Stimulated activated CD4-positive, alpha-beta T cell treated with anti-CD3 and anti-CD28 coated beads, Interleukin-4, amount 100 ng/mL, for 1 hour (primary cell): ENCODE measurements at regions not wholly inside any gene's neighbourhood (a gene's known extent, or its start where the extent isn't known, plus 50 kb on each side); places are given as distances from the start of the nearest gene placed in this dataset.

Experiments
- DNase-seq: peaks from one replicate; pipeline ENCODE4 v3.0.0-alpha.2; 2020

DNA sequence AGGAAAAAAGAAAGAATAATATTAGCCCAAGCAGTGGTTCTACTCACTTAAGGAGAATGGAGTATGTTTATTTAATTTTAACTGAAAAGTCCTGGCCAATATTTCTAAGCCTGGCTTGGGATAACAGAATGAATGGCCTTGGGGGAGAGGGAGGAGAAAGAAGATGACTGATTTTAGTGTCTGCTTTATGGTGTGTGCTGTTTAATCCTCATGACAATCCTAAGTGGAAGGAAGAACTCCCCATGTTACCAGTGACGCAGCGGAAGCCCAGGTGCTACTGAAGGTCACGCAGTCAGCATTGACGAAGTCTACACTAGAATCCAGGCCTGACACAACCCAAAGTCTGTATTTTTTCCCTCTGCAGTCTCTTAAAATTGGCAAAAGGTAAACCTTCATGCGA lies 50.5 kb downstream of the PALM2AKAP2 start:
- DNase-seq = no peak

DNA sequence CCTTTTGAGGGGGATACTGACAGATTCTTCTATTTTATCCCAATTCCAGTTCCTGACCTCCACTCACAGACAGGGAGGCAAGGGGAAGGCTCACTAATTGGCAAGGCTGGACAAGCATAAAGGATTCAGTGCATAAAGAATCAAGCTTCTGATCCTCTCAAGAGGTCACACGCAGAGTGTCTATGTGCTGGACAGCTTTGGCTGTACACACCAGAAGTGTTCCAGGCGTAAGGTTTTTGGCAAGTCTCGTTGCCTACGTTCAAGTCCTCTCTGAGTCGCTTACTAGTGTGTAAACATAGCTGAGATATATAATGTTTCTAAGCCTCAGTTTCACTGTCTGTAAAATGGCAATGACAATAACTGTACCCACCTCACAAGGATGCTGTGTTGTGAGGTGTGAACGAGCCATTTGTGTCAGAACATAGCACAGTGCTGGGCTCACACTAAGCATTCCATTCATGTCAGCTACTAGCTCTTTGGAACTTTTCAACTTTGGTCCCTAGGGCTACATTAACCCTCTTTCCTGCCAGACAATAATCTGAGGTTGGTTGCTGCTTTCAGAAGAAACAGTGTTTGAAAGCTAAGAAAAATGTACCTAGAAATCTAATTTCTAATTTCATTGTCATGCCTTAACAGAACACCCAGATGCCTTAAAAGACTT lies 52.1 kb downstream of the PALM2AKAP2 start:
- no peak for DNase-seq

DNA sequence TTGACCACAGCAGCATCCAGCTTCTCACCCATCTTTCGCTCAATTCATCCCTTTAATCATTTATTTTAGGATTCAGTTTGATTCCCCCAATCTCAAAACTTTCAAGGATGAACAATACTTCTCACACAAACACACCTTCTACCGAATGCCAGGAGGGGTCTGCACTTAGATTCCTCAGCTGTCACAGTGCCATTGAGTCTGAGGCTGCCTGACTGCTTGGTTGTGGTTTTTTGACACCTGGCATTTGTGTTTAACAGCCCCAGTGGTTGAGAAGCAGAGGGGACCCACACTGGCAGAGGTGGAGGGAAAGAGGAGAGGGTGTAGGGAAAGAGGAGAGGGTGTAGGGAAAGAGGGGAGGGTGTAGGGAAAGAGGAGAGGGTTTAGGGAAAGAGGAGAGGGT lies 54.9 kb downstream of the PALM2AKAP2 start:
- DNase-seq = no peak

DNA sequence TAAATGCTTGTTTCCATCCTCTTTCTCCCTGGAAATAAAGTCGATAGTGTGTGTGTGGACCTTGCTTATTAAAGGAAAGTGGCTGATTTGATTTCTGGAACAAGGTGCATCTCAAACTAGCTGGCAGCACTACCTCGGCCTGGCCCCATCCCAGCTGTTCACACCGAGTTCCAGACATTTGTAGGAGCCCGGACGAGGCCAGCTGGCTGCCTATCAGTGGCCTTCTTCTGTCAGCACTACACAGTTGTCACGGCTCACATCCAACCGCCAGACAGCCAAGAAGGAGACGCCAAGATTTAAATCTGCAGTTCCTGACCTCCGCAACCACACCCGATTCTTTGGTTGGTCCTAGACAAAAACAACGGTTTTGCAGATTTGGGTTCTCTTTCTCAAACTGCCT lies 63.6 kb downstream of the PALM2AKAP2 start:
- DNase-seq = no peak

DNA sequence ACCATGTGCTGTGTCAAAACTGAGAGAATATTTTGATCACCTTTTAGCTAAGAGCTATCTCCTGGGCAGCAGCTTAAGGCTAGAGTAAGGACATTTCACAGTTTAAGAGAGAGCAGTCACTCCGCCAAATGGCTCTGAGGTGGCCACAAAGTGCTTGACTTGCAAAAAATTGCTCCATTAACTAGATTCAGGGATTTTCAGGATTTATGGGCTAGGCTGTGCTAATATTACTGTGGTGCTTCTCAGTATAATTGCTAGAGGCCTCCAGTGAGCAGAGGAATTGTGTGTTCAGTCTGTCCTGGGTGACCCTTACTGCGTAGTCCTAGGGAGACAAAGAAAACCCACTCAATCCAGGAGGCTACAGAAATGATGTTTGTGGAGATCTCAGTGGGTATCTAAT lies 65.2 kb downstream of the PALM2AKAP2 start:
- DNase-seq = no peak

DNA sequence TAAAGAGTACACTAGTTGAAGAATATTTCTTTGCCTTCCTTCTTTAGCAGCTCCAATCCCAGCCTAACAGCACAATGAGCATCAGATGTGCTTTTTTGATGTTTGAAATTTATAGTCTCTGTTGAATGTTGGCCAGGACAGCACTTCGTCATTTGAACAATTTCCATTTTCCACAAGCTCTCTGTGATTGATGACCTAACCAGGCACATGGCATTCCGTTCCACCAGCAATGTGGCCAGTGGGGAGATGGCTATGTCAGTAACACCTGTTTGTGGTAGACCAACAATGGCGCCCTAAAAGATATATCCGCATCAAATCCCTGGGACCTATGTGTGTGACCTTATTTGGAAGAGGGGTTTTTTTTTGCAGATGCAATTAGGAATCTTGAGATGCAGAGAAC lies 66.8 kb downstream of the PALM2AKAP2 start:
- no peak for DNase-seq

DNA sequence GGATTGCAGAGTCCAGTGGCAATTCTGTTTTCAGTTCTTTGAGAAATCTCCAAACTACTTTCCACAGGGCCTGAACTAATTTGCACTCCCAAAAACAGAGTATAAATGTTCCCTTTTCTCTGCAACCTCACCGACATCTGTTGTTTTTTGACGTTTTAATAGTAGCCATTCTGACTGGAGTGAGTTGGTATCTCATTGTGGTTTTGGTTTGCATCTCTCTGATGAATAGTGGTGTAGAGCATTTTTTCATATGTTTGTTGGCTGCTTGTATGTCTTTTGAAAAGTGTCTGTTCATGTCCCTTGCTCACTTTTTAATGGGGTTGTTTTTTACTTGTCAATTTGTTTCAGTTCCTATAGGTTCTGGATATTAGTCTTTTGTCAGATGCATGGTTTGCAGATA lies 72.6 kb downstream of the PALM2AKAP2 start:
- DNase-seq = no peak

DNA sequence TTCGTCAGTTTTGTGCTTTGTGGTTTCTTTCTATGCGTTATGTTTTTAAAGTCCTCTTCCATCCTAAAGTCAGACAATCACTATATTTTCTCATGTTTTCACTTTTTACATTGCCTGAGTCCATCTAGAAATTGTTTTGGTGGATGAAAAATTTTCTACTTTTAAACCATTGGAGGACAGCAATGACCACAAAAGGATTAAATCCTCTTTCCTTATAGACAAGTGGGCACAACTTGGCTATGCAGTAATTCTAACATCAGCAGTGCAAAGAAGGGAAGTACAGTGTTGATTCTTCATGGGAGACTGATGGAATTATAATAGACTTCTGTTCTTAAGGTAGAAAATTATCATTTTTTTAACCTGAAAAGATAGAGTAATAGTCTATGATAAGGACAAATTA lies 75.5 kb downstream of the PALM2AKAP2 start:
- no peak for DNase-seq

DNA sequence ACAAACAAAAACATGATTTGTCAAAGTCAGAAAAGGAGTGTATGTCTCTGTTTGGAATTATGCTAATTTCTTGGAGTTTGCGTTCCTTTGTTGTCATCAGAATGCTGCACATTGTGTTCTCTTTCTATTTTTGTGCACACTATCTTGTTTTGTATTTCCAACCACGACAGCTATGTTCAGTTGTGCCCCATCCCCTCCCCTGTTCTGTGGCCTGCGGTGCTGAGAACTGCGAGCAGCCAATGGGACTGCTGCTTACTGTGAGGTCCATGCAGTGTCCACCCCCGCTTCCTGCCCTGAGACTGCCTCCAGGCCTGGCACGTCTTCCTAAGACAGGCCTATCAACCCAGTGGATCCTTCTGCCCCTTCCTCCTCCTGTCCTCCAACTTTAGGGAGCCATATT lies 76.8 kb downstream of the PALM2AKAP2 start:
- no peak for DNase-seq

DNA sequence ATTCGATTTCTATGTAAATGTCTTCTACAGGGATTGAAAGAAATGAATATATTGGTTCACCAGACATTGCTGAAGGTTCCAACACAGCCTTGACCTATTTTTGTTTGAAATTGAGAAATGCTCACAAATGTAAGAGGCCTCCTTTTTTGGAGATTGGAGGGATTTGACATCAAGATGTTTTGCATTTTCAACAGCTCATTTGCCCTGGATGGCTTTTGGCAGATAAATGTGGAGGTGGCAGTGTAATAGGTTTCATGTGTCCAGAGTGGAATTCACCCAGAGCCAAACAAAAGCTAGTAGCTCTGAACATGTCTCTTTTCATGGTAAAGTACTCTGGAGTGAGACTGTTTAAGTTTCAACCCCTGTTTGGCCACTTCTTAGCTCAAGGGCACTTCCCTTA lies 77.3 kb downstream of the PALM2AKAP2 start:
- no peak for DNase-seq

DNA sequence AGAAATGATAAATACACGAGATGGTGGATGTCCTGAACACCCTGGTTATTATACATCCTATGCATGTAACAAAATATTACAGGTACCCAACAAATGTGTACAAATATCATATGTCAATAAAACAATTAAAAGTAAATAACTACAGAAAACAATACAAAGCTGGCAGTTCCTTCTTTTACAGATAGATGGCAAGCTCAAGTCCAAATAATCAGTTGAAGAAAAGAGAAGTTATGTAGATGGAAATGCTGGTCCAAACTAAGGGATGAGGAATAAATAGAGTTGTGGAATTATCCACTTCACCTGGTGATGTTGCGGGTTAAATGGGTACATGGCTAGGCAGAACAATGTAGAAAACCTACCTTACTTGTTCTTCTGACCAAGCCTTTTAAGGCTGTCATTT lies 79.4 kb downstream of the PALM2AKAP2 start:
- no peak for DNase-seq

DNA sequence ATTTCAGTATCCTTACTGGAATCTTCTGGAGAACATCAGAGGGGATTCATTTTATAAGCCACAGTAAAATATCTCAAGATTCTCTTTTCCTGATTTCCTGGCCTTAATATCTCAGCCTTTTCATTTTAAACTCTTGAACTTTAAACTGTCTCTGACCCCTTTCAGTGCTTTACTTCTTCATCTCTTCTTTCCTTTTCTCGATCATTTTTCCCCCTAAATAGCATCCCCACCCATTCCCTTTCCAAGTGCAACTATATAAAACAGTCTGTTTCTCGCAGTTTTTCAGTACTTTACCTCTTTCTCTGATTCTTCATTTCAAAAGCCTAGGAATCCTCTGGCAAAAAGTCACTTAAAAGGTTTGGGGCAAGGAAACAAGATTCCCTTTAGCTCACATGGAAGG lies 80.5 kb downstream of the PALM2AKAP2 start:
- no peak for DNase-seq

DNA sequence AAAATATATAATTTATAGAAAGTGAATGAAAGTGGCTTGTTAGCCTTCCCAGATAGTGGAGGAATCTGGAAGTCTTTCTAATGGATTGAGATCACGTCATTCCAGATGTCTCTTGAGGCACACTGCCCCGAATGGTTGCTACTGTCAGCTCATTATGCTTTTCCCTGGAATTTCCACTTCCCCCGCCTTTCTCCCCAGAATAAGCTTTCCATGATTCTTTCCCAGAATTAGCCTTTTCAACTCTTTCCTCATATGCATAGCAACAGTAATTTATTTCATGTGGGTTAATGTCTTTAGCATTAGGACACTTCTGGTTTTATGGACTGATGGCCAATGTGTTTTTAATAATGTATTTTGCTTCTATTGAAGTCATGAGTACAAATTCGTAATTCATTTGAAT lies 81.5 kb downstream of the PALM2AKAP2 start:
- DNase-seq = no peak

DNA sequence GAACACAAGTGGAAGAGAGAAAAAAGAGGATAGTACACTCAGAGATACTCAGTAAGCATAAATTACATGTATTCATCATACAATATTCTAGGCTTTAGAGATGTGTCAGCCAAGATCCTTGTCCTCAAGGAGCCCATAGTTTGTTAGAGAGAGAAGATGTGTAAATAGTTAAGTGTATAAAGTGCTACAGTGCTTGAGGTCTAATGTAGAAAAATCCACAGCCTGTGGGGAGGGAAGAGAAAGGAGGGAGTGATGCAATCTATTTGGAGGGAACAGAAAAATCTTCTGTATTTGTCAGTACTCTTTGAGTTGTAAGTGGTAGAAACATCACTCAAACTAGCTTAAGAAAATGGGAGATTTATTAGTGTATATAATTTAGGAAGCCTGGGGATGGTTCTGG lies 81.9 kb downstream of the PALM2AKAP2 start:
- no peak for DNase-seq

DNA sequence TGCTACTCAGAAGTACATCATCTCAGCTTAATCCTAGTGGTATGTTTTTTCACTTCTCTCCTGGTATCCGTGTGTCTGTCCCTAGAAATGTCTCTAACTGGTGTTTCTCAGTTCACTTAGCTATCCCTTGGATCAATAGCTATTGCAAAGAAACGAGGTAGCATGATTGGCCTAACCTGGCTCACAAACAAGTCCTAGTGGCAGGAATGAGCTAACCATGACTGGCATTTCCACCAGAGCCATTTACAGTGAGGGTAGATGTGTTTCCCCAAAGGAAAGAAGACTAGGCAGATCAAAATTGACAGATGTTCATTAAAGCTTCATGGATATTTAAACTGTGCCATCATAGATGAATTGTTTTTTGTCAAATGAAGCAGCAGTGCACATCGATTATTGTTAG lies 82.5 kb downstream of the PALM2AKAP2 start:
- no peak for DNase-seq

DNA sequence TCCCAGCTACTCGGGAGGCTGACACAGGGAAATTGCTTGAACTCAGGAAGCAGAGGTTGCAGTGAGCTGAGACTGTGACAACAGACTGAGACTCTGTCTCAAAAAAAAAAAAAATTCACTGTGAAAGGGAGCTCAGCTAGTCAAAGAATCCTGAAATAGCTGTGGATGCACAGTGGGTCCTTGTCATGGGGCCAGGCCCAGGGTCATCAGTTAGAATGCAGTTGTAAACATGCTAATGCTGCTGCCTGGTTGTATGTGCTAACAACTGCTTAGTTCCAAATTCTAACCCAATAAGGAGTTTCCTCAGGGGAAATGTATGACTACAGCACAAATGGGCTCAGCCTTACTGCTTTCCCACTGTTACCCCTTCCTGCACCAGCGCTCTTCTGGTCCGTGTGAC lies 84.0 kb downstream of the PALM2AKAP2 start:
- DNase-seq = no peak

DNA sequence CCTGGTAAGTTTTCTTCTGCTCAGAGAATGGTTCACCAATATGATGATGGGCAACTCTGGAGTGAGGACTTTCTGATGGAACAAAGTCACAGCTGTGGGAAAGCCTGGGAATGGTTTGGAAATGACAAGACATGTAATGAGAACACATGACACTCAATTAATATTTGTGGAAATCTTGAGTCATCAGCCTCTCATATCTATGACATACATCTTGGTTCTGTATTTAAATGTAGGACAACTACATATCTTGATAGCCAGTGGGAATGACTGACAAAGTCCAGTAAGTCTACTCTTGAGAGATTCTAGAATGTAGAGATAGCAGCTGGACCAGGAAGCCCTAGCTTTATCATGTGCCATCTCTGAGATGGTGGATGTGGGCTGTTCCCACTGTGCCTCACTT lies 85.5 kb downstream of the PALM2AKAP2 start:
- no peak for DNase-seq

DNA sequence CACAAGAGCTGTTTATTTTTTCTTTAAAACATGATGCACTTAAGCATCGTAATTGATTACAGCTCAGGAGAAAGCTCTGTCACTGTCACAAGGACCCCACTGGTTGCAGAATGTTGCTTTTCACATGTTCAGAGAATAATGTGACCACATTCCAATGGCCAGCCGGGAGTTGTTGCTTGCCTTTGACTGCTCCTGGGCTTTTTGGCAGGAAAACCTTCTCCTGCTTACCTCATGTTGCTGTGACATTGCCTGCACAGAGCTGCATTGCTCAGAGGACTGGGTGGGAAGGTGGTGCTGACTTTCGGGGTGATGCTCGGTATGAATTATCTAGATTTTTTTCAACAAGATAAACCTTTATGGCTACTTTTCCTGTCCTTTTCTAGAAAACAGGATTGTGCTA lies 88.2 kb downstream of the PALM2AKAP2 start:
- DNase-seq = no peak

DNA sequence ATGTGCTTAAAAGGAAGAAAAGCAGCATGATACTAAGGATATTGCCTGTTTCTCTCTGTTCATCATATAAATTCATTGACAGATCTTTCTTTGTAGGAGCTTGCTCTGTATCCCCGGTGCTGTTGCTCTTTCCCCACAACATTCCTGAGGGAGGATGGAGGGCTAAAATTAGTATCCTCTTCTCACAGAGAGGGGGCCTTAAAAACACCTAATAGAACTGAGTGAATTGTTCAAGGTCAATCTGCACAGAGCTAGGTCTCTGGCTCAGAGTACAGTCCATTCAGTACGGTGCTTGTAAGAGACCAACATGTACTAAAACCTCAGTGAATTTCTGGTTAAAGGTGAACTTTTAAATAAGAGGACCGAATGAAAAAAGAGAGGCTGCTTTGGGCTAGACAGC lies 88.7 kb downstream of the PALM2AKAP2 start:
- DNase-seq = no peak

DNA sequence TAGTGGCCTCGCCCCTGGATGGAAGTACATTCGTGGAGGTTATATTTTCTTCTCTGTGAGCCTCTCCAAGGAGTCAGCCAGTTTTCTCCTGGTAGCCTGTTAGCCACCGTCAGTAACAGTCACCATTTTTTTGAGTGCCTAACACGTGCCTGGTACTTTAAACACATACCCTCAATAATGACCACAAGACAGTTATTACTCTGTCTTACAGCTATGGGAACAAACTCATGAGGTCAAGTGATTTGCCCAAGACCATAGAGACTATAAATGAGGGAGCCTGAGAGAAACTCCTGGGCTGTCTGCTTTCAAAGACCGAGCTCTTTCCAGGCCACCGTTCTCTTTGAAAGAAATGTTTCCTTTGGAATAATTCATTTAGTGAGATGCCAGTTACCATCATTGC lies 90.4 kb downstream of the PALM2AKAP2 start:
- DNase-seq = no peak

DNA sequence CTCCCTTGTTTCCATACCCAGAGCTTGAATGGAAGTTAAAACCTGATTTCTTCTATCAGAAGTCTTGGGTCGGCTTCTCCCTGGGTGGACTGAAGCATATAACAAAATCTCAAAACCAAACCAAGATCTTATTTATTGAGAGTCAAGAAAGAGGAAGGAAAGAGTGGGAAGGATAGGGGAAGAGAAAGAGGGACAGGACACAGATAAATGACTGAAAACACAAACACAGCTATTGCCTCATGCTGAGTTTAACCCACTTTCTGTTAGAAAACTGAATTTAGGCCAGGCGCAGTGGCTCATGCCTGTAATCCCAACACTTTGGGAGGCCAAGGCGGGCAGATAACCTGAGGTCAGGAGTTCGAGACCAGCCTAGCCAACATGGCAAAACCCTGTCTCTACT lies 92.9 kb downstream of the PALM2AKAP2 start:
- DNase-seq = no peak

DNA sequence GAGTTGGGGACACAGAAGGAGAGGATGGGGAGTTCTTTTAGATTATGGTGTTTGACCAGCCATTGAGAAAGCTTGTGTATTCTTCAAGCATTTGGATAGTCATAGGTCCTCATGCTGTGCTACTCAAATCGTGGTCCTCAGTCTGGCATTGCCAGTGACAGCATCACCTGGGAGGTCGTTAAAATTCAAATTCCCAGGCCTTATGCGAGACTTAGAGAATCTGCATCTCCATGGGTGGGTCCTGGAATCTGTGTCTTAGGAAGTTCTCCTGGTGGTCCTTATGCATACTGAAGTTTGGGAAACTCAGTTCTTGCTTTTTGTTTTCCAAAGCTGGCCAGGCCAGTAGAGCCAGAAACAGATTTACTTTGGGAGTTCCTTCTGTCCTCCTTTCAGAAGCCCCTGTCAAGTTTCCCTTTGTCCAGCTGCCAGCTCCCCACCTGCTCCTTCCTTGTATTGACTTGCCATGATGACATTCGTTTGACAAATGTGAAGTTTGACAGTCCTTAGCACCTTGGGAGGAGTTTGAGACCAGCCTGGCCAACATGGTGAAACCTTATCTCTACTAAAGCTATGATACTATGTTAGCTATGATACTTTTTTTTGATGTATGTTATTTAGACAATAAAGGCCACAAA lies 95.6 kb downstream of the PALM2AKAP2 start:
- no peak for DNase-seq

DNA sequence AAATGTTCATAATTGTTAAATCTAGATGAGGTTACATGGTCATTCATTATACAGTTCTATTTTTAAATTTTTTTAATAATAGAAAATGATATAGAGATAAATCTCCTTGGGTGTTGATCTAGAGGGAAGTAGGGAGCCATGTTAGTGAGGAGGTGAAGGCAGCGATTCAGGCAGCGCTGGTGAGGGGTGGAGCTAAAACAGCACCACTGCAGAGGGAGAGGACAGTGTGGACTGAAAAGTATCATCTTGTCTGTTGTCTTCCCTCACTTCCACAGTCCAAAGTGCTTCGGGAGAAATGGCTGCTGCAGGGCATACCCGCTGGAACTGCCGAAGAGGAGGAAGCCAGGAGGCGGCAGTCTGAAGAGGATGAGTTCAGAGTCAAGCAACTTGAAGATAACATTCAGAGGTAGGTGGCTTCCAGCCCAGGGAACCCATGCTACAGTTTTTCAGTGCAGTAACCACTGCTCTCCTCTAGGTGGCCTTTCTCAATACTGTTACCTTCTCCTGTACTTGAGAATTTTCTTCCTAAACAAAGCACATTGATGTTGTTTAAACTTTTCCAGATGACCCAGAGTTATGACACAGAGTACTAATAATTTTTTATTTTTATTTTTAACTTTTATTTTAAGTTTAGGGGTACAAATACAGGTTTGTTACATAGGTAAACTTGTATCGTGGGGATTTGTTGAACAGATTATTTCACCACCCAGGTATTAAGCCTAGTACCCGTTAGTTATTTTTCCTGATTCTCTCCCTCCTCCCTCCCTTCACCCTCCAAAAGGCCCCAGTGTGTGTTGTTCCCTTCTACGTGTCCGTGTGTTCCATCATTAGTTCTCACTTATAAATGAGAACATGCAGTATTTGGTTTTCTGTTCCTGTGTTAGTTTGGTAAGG lies 100.5 kb downstream of the PALM2AKAP2 start:
- DNase-seq = no peak

DNA sequence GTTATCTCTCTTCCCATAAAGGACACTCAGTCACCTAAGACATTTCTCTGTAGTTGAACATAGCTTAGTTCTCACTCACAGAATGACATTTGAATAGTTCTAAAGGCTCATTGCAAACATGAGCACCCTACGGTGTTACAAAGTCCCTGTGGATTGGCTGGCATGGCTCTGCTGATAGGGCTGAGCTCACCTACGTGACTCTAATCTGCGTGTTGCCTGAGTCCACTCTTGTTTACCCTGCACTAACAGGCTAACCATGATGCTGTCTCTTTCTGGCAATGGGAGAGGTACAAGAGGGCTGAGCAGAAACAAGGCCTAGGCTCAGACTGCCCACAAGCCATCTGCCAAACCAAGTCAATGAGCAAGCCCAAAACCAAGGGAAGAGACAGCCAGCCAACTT lies 103.6 kb downstream of the PALM2AKAP2 start:
- DNase-seq = no peak
